K562 (cell line): ENCODE measurements at regions not wholly inside any gene's neighbourhood (a gene's known extent, or its start where the extent isn't known, plus 50 kb on each side); places are given as distances from the start of the nearest gene placed in this dataset.

Experiments
- ATAC-seq: fragments of 200-7000 bp; cut with Tn5 transposase; 3 replicates; pipeline ENCODE4 v1.9.1; 2020; ENCODE audit warnings: moderate library complexity
- BruUV-seq: library from RNA; stranded (reverse); fragments of 400-500 nt; replicated peaks from 2 replicates; lab custom pipeline; 2021; lab: Mats Ljungman, UMichigan
- CTCF ChIA-PET: fragments of 300-600 bp; formaldehyde crosslinking; extraction: SDS; loops from one replicate; lab custom pipeline; 2021; ENCODE audit warnings: low intra/inter-chr PET ratio; lab: Yijun Ruan, JAX
- POLR2A ChIA-PET: fragments of 300-600, 350-650 bp; sonication (Branson Sonifier 250); formaldehyde crosslinking; extraction: SDS; loops from one replicate; lab custom pipeline; 2021; ENCODE audit warnings: antibody characterized with exemption, inconsistent platforms; lab: Yijun Ruan, JAX
- DNase-seq, 4 experiments: peaks; one replicate each; pipeline versions ENCODE4 v3.0.0 to v3.0.0-alpha.2; 2011 to 2018; ENCODE audit warnings: low spot score in 3 of 4, mixed read lengths in 3 of 4; ENCODE audit errors: extremely low read depth in 1 of 4
- FAIRE-seq: peaks from 2 replicates; lab custom pipeline; 2011; peaks lifted over from hg19 to GRCh38; lab: Jason Lieb, UNC
- H2AFZ ChIP-seq: 2 replicates; pipeline ENCODE4 v1.6.0; 2011; ENCODE audit warnings: low read depth, low read length, control low read depth, inconsistent platforms
- H3K27ac ChIP-seq: fragments of 200-600 bp; 3 replicates; pipeline ENCODE4 v1.8.0; 2011; ENCODE audit warnings: low read depth, mild to moderate bottlenecking, control low read depth, inconsistent platforms, low read length, moderate library complexity, mixed read lengths; ENCODE audit errors: extremely low read depth
- H3K27me3 ChIP-seq, 2 experiments: fragments of 300-600 bp in 1 of 2; 2 replicates in 1 of 2; 3 replicates in 1 of 2; pipeline versions ENCODE4 v1.6.0 to v1.8.0; 2011; ENCODE audit warnings: inconsistent platforms in 2 of 2, low read length in 2 of 2, mild to moderate bottlenecking in 1 of 2, mixed read lengths in 1 of 2, moderate library complexity in 1 of 2; ENCODE audit not compliant: control insufficient read depth in 2 of 2, insufficient read depth in 2 of 2
- H3K36me3 ChIP-seq: fragments of 300-600 bp; 3 replicates; pipeline ENCODE4 v1.8.0; 2011; ENCODE audit warnings: mild to moderate bottlenecking, low read length, inconsistent platforms; ENCODE audit not compliant: control insufficient read depth, insufficient read depth
- H3K4me1 ChIP-seq, 2 experiments: fragments of 200-600 bp in 1 of 2; replicated peaks in 1 of 2; 2 replicates in 1 of 2; 3 replicates in 1 of 2; pipeline versions ENCODE4 v1.5.1 to v1.8.0; 2011; ENCODE audit warnings: inconsistent platforms in 2 of 2, low read length in 2 of 2, mild to moderate bottlenecking in 1 of 2, mixed read lengths in 1 of 2, moderate library complexity in 1 of 2; ENCODE audit not compliant: control insufficient read depth in 2 of 2, insufficient read depth in 2 of 2
- H3K4me2 ChIP-seq: 2 replicates; pipeline ENCODE4 v1.6.1; 2011; ENCODE audit warnings: low read length, control low read depth, inconsistent platforms, mixed read lengths; ENCODE audit not compliant: insufficient read depth
- H3K4me3 ChIP-seq: fragments of 200-600 bp; sonication (generic), shearing (Covaris generic); 2 replicates; pipeline ENCODE4 v1.5.1; 2016; ENCODE audit warnings: control low read depth, inconsistent platforms
- H3K79me2 ChIP-seq: fragments of 200-600 bp; 3 replicates; pipeline ENCODE4 v1.8.0; 2011; ENCODE audit warnings: low read length, inconsistent platforms; ENCODE audit not compliant: control insufficient read depth, insufficient read depth
- H3K9ac ChIP-seq, 2 experiments: 2 replicates each; pipeline versions ENCODE4 v1.6.0 to v1.6.1; 2011; ENCODE audit warnings: low read depth in 2 of 2, low read length in 2 of 2, control low read depth in 1 of 2, inconsistent platforms in 1 of 2, mild to moderate bottlenecking in 1 of 2, mixed read lengths in 1 of 2; ENCODE audit not compliant: insufficient read depth in 1 of 2
- H3K9me1 ChIP-seq: one replicate; pipeline ENCODE4 v1.6.0; 2011; ENCODE audit warnings: inconsistent platforms, mild to moderate bottlenecking, low read length, moderate library complexity; ENCODE audit not compliant: control insufficient read depth, insufficient read depth
- H3K9me3 ChIP-seq: replicated peaks from 2 replicates; pipeline ENCODE4 v1.5.1; 2011; ENCODE audit warnings: low read depth, low read length, inconsistent platforms; ENCODE audit not compliant: control insufficient read depth, insufficient read depth
- H4K20me1 ChIP-seq: replicated peaks from 2 replicates; pipeline ENCODE4 v1.6.1; 2011; ENCODE audit warnings: low read length, inconsistent platforms, mixed read lengths; ENCODE audit not compliant: control insufficient read depth, insufficient read depth
- ATF6 ChIP-seq: sonication (generic); formaldehyde crosslinking; IDR thresholded peaks from 2 replicates; pipeline ENCODE4 v1.4.0; 2020; ENCODE audit warnings: mild to moderate bottlenecking, missing genetic modification reagents
- ESRRA ChIP-seq: fragments of 450-650 bp; IDR thresholded peaks from 2 replicates; pipeline ENCODE4 v1.6.1; 2014; ENCODE audit warnings: low read depth, mild to moderate bottlenecking, moderate library complexity, borderline replicate concordance
- ESRRB ChIP-seq: fragments of 250-450 bp; sonication (Bioruptor Pico); IDR thresholded peaks from 2 replicates; pipeline ENCODE4 v1.5.0; 2020; ENCODE audit warnings: mild to moderate bottlenecking, moderate library complexity, borderline replicate concordance
- ETV6 ChIP-seq, 3 experiments: fragments of 150-350 bp in 1 of 3; sonication (generic) in 1 of 3; formaldehyde crosslinking in 1 of 3; IDR thresholded peaks; 2 replicates each; pipeline versions ENCODE4 v1.6.1 to v1.8.0; 2014 to 2022; ENCODE audit warnings: borderline replicate concordance in 2 of 3, low read depth in 2 of 3, antibody characterized with exemption in 1 of 3, low read length in 1 of 3, mild to moderate bottlenecking in 1 of 3, missing genetic modification reagents in 1 of 3
- HDAC1 ChIP-seq, 2 experiments: fragments of 450-650 bp; IDR thresholded peaks; 2 replicates each; pipeline ENCODE4 v1.6.1; 2016 to 2017; ENCODE audit warnings: inconsistent platforms in 1 of 2, mild to moderate bottlenecking in 1 of 2, moderate library complexity in 1 of 2
- MBD2 ChIP-seq: sonication (generic); IDR thresholded peaks from 2 replicates; pipeline ENCODE4 v1.6.1; 2016; ENCODE audit warnings: low read depth, borderline replicate concordance
- NFXL1 ChIP-seq: fragments of 450-650 bp; formaldehyde crosslinking; IDR thresholded peaks from 2 replicates; pipeline ENCODE4 v1.4.0; 2021; ENCODE audit warnings: mild to moderate bottlenecking
- POU5F1 ChIP-seq: fragments of 150-350 bp; IDR thresholded peaks from 2 replicates; pipeline ENCODE4 v1.6.1; 2014; ENCODE audit warnings: borderline replicate concordance, low read length, low read depth, mild to moderate bottlenecking; ENCODE audit not compliant: partially characterized antibody
- SIN3B ChIP-seq: fragments of 450-650 bp; IDR thresholded peaks from 2 replicates; pipeline ENCODE4 v1.6.1; 2017; ENCODE audit warnings: low read depth, mild to moderate bottlenecking, moderate library complexity
- ZFP91 ChIP-seq: sonication (generic); formaldehyde crosslinking; IDR thresholded peaks from 2 replicates; pipeline ENCODE4 v1.8.0; 2022; ENCODE audit warnings: mild to moderate bottlenecking, missing genetic modification reagents
- ZNF23 ChIP-seq: fragments of 250-450 bp; sonication (Bioruptor Pico); IDR thresholded peaks from 2 replicates; pipeline ENCODE4 v1.4.0; 2020; ENCODE audit warnings: mild to moderate bottlenecking
- WGBS: fragments of 100-300 bp; shearing (Covaris generic); methylation state at CpG from one replicate; pipeline ENCODE4 v1.1.6; 2016; ENCODE audit warnings: low coverage, mixed read lengths; ENCODE audit not compliant: insufficient coverage; ENCODE audit errors: missing lambda C conversion rate; 5-methylcytosine and 5-hydroxymethylcytosine counted together
- in situ Hi-C: fragments of 300-500 bp; cut with MboI; formaldehyde crosslinking; loops from 4 replicates; pipeline ENCODE4 v1.15.0; 2018; ENCODE audit warnings: inconsistent platforms, mixed read lengths
- intact Hi-C: fragments of 100-400 bp; cut with micrococcal nuclease; formaldehyde crosslinking; loops from 2 replicates; pipeline ENCODE4 v1.14.2; 2022

GRCh38 chr12:43222796-43223195 lies 329.2 kb downstream of the ADAMTS20 start:
- Histone ChIP-seq H3K27ac (no peak overlapping the region), H3K9me3 (no peaks in the 10 kb centered on the region), H3K4me2 (no peak overlapping the region), H3K4me1 (no peaks in the 10 kb centered on the region), H2AFZ (no peak overlapping the region), H3K36me3 (no peaks in the 10 kb centered on the region), H3K9me1 (no peaks in the 10 kb centered on the region), H3K27me3 (no peaks in the 10 kb centered on the region), H4K20me1 (no peaks in the 10 kb centered on the region), H3K79me2 (no peaks in the 10 kb centered on the region), H3K4me3 (no peak overlapping the region), H3K9ac (no peak overlapping the region)
- in situ Hi-C loops (no loop called here), intact Hi-C loops (no loop called here)
- WGBS: 12% methylated on average over 3 of the region's 3 CpGs
- TF ChIP-seq HDAC1 (IDR thresholded peaks at IDR 0.05): no peak
- TF ChIP-seq MBD2: no peak
- TF ChIP-seq ZNF23 (CRISPR knock-in tag): no peak
- TF ChIP-seq SIN3B: no peak
- TF ChIP-seq ETV6 (IDR thresholded peaks at IDR 0.05; ENCODE audit: borderline replicate concordance in 1 of 2, low read depth in 2 of 2, low read length in 1 of 2): no peak
- TF ChIP-seq ETV6 (CRISPR knock-in tag; IDR thresholded peaks at IDR 0.05; ENCODE audit: borderline replicate concordance): no peak
- TF ChIP-seq ZFP91 (CRISPR knock-in tag): no peak
- no peak for TF ChIP-seq NFXL1 (CRISPR knock-in tag)
- no peak for TF ChIP-seq ATF6 (CRISPR knock-in tag)
- no peak for TF ChIP-seq POU5F1
- TF ChIP-seq ESRRA: no peak
- TF ChIP-seq ESRRB (CRISPR knock-in tag): no peak
- DNase-seq (no peak), ATAC-seq (no peak), FAIRE-seq (no peak)
- ChIA-PET POLR2A (no interaction called here), CTCF (no interaction called here)
- BruUV-seq: no TSS peak
